ENCODE measurements at regions not wholly inside any gene's neighbourhood (a gene's known extent, or its start where the extent isn't known, plus 50 kb on each side); places are given as distances from the start of the nearest gene placed in this dataset.

DNA sequence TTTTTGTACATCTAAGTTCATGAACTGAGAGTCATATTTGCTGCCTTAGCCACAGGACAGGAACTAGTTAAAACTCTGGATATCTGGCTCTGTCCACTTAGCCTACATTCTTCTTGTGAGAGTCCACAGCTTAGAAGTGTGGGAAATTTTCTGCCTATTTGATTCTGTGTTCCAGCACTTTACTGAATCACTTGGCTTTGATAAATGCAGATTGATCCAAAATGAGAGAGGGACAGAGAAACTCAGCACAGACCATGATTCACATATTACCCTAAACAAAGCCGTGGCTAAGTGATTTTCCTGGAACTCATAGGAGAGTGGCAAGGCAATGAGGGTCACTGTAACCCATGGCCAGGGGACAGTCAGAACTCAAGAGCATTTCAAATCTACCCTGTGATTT, 87.5 kb upstream of the CADPS start:
- no peak overlapping the region for H3K4me3 ChIP-seq (ENCODE audit: low read length in 2 of 2)
- no peaks in the 10 kb centered on the region for H3K9me3 ChIP-seq (ENCODE audit: control insufficient read depth, low read length)
- H3K36me3 ChIP-seq (ENCODE audit: control insufficient read depth in 1 of 2, insufficient read depth in 2 of 2, low read length in 1 of 2): no peaks in the 10 kb centered on the region
- no peaks in the 10 kb centered on the region for H3K4me1 ChIP-seq (ENCODE audit: control insufficient read depth in 1 of 2, insufficient read depth in 2 of 2, low read length in 2 of 2)
- no peaks in the 10 kb centered on the region for H3K27me3 ChIP-seq (ENCODE audit: control insufficient read depth in 1 of 2, insufficient read depth in 2 of 2, low read length in 1 of 2)
- WGBS, 2 donors: 10 to 15% methylated on average over 1 of the region's 1 CpG
- intact Hi-C loops (cut with DNase I): no loop called here
- H3K27ac ChIP-seq (ENCODE audit: low read depth in 1 of 2, low read length in 2 of 2): no peak overlapping the region
- ATAC-seq (ENCODE audit: low FRiP score) (no peak), DNase-seq (no peak)

DNA sequence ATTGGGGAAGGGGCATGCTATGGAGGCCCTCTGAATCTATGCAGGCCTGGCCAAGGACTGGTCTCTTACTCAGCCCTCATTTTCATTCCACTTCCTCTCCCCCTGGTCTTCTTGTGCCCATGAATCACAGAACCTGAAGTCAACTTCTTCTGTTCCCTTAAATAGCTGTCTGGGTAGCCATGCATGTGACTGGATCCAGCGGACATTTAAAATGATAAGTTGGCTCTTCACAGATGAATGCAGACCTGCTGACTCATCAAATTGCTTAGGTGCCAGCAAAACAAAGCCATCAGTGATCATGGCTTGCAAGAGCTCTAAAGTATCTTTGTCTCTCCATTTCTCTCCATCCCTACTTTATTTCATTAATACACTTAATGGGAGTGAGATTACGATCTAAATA, 90.1 kb upstream of the CADPS start:
- Histone ChIP-seq H3K27ac (ENCODE audit: low read depth in 1 of 2, low read length in 2 of 2) (no peak overlapping the region), H3K36me3 (ENCODE audit: control insufficient read depth in 1 of 2, insufficient read depth in 2 of 2, low read length in 1 of 2) (no peaks in the 10 kb centered on the region), H3K4me3 (ENCODE audit: low read length in 2 of 2) (no peak overlapping the region), H3K9me3 (ENCODE audit: control insufficient read depth, low read length) (no peaks in the 10 kb centered on the region), H3K4me1 (ENCODE audit: control insufficient read depth in 1 of 2, insufficient read depth in 2 of 2, low read length in 2 of 2) (no peaks in the 10 kb centered on the region), H3K27me3 (ENCODE audit: control insufficient read depth in 1 of 2, insufficient read depth in 2 of 2, low read length in 1 of 2) (no peaks in the 10 kb centered on the region)
- no peak for ATAC-seq (ENCODE audit: low FRiP score)
- WGBS, 2 donors: 67 to 70% methylated on average over 2 of the region's 2 CpGs
- intact Hi-C loops (cut with DNase I): no loop called here
- DNase-seq: no peak

DNA sequence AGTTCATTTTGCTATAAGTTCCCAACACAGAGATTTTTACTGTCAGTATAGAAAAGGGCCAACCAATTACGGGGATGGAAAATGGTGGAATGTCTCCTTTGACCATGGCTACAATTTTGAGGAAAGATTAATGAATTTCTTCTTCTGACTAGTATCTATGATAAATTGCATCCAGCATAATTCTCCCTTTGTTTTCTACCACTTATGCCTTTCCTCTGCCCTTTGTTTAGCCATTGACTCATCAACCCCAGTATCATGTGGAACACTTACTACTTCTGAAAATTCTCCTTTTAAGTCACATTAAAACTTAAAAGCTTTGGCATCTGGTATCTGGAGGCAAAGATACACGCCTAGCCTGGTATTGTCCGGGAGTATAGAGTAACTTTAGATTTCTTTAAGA, 92.9 kb upstream of the CADPS start:
- Histone ChIP-seq H3K4me3 (ENCODE audit: low read length in 2 of 2) (no peak overlapping the region), H3K4me1 (ENCODE audit: control insufficient read depth in 1 of 2, insufficient read depth in 2 of 2, low read length in 2 of 2) (no peaks in the 10 kb centered on the region), H3K27me3 (ENCODE audit: control insufficient read depth in 1 of 2, insufficient read depth in 2 of 2, low read length in 1 of 2) (no peaks in the 10 kb centered on the region), H3K27ac (ENCODE audit: low read depth in 1 of 2, low read length in 2 of 2) (no peak overlapping the region), H3K9me3 (ENCODE audit: control insufficient read depth, low read length) (no peaks in the 10 kb centered on the region), H3K36me3 (ENCODE audit: control insufficient read depth in 1 of 2, insufficient read depth in 2 of 2, low read length in 1 of 2) (no peaks in the 10 kb centered on the region)
- ATAC-seq (ENCODE audit: low FRiP score) (no peak), DNase-seq (no peak)
- intact Hi-C loops (cut with DNase I): no loop called here
- WGBS, 2 donors: 82% methylated on average over 3 of the region's 3 CpGs

DNA sequence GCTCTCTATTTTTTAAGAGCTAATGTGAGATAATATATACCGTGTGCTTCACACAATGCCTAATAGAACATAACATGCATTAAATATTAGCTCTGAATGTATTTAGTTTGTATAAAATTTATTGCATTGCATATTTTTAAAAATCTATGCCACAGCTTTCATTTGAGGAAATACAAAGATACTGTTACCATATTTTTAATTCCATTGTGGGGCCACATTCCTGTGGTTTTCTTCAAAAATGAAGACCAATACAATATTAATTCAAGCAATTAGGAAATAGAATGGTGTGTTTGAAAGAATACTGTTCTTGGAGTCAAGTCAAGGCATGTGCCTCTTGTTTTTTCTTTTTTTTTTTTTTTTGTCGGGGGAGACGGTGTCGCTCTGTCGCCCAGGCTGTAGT, 95.4 kb upstream of the CADPS start:
- intact Hi-C loops (cut with DNase I): no loop called here
- Histone ChIP-seq H3K4me3 (ENCODE audit: low read length in 2 of 2) (no peak overlapping the region), H3K27me3 (ENCODE audit: control insufficient read depth in 1 of 2, insufficient read depth in 2 of 2, low read length in 1 of 2) (no peaks in the 10 kb centered on the region), H3K27ac (ENCODE audit: low read depth in 1 of 2, low read length in 2 of 2) (no peak overlapping the region), H3K36me3 (ENCODE audit: control insufficient read depth in 1 of 2, insufficient read depth in 2 of 2, low read length in 1 of 2) (no peaks in the 10 kb centered on the region), H3K4me1 (ENCODE audit: control insufficient read depth in 1 of 2, insufficient read depth in 2 of 2, low read length in 2 of 2) (no peaks in the 10 kb centered on the region), H3K9me3 (ENCODE audit: control insufficient read depth, low read length) (no peaks in the 10 kb centered on the region)
- WGBS, 2 donors: 80 to 82% methylated on average over 5 of the region's 5 CpGs
- no peak for ATAC-seq (ENCODE audit: low FRiP score)
- no peak for DNase-seq

DNA sequence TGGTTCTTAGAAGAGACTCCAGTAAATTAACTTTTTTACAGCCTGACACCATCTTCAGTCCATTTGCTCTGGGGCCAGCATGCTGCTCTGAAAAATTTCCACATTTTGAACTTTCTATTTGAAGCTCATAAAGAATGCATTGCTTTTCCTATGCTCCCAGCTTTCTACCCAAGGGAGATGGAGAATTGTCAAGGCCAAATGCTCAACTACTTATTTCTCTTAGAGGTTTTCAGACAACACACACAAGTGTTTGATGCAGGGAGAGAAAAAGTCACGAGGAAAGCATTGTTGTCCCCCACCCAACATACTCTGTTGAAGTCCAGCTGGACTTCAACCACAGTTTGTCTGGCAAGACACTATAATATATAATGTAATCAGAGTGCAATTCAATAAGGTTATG, 100.3 kb upstream of the CADPS start:
- no peaks in the 10 kb centered on the region for H3K36me3 ChIP-seq (ENCODE audit: control insufficient read depth in 1 of 2, insufficient read depth in 2 of 2, low read length in 1 of 2)
- 43 to 54% methylated on average over 1 of the region's 1 CpG for WGBS, 2 donors
- no peak overlapping the region for H3K27ac ChIP-seq (ENCODE audit: low read depth in 1 of 2, low read length in 2 of 2)
- intact Hi-C loops (cut with DNase I): no loop called here
- H3K4me1 ChIP-seq (ENCODE audit: control insufficient read depth in 1 of 2, insufficient read depth in 2 of 2, low read length in 2 of 2): no peaks in the 10 kb centered on the region
- ATAC-seq (ENCODE audit: low FRiP score): no peak
- no peak overlapping the region for H3K4me3 ChIP-seq (ENCODE audit: low read length in 2 of 2)
- no peak for DNase-seq
- H3K27me3 ChIP-seq (ENCODE audit: control insufficient read depth in 1 of 2, insufficient read depth in 2 of 2, low read length in 1 of 2): no peaks in the 10 kb centered on the region
- no peaks in the 10 kb centered on the region for H3K9me3 ChIP-seq (ENCODE audit: control insufficient read depth, low read length)

DNA sequence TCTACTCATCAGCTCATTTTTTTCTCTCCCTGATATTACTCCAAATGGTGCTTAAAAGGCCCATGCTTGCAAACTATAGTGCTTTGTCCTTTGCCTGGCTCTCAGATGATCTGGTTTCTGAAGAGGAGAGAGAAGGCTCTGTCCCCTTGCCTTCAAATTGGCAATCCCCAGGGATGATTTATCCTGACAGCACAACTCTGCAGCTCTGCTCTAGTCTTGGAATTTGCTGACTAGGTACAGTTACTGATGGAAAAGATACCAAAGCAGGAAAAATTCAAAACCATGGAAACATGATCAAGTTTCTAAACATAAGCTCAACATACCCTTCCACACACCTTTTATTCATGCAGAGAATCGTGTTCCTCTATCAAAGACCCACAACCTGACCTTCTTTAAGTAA, 106.7 kb upstream of the CADPS start:
- no peak overlapping the region for H3K4me3 ChIP-seq (ENCODE audit: low read length in 2 of 2)
- intact Hi-C loops (cut with DNase I): no loop called here
- H3K27ac ChIP-seq (ENCODE audit: low read depth in 1 of 2, low read length in 2 of 2): no peak overlapping the region
- H3K9me3 ChIP-seq (ENCODE audit: control insufficient read depth, low read length): no peaks in the 10 kb centered on the region
- peaks cover 0 to 1% of the 10 kb centered on the region in 2 donors for H3K4me1 ChIP-seq (ENCODE audit: control insufficient read depth in 1 of 2, insufficient read depth in 2 of 2, low read length in 2 of 2)
- H3K36me3 ChIP-seq (ENCODE audit: control insufficient read depth in 1 of 2, insufficient read depth in 2 of 2, low read length in 1 of 2): no peaks in the 10 kb centered on the region
- H3K27me3 ChIP-seq (ENCODE audit: control insufficient read depth in 1 of 2, insufficient read depth in 2 of 2, low read length in 1 of 2): no peaks in the 10 kb centered on the region
- WGBS, 2 donors: 0% methylated on average over 1 of the region's 1 CpG
- no peak for ATAC-seq (ENCODE audit: low FRiP score)
- DNase-seq: no peak

DNA sequence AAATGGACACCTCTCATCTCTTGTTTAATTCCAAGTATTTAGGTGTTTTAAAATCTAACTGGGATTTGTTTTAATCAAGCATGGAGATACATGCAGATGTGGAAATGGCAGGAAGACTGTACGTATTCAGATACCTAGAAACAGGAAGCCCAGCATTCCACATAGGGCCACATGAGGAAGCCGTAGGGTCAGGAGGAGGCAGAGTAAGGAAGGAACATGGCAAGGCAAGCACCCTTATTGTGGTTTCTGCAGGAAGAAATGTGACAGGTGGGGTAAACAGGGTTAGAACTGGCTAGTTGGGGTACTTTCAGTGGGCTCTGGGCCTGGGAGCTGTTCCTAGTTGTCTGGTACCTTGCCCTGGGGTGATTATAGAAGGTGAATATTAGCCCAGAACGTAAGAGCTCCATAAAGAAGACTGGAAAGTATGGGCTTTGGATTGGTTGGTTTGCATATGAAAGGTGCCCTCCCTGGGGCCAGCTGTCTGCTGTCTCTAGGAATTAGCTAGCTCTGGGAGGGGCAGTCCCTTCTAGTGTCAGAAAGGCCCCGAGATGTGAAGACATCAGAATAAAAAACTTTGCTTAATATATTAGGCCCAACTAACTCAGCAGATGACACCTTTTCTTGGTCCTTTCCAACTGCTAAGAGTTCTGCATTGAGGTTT, 107.7 kb upstream of the CADPS start:
- ATAC-seq (ENCODE audit: low FRiP score): no peak

DNA sequence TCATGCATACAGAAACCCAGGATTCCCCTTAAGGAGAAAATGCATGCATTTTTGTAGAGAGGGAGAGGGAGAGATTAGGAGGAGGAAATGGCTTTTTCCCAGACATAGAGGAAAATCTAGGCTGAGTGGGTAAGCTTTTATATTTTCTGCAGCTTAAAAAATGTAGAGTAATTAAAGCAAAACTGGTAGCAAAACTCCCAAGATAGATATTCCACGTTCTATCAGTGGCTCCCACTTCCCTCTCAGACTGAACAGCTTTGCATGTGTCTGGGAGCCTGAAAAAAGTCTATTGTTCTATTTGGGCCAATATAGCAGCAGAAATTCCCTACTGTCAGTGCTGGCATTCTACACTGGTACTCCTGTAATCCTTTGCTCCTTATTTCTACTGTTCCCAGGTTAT, 110.8 kb upstream of the CADPS start:
- WGBS, 2 donors: 29 to 32% methylated on average over 1 of the region's 1 CpG
- intact Hi-C loops (cut with DNase I): no loop called here
- ATAC-seq (ENCODE audit: low FRiP score): no peak

More for the DNA sequence above, 107.7 kb upstream of the CADPS start:
- no peak for DNase-seq
- Histone ChIP-seq H3K4me3 (ENCODE audit: low read length in 2 of 2) (no peak overlapping the region), H3K36me3 (ENCODE audit: control insufficient read depth in 1 of 2, insufficient read depth in 2 of 2, low read length in 1 of 2) (no peaks in the 10 kb centered on the region), H3K9me3 (ENCODE audit: control insufficient read depth, low read length) (no peaks in the 10 kb centered on the region), H3K4me1 (ENCODE audit: control insufficient read depth in 1 of 2, insufficient read depth in 2 of 2, low read length in 2 of 2) (peaks cover 0 to 1% of the 10 kb centered on the region in 2 donors), H3K27me3 (ENCODE audit: control insufficient read depth in 1 of 2, insufficient read depth in 2 of 2, low read length in 1 of 2) (peaks cover 0 to 2% of the 10 kb centered on the region in 2 donors), H3K27ac (ENCODE audit: low read depth in 1 of 2, low read length in 2 of 2) (no peak overlapping the region)
- 62% methylated on average over 4 of the region's 4 CpGs for WGBS, 2 donors
- intact Hi-C loops (cut with DNase I): no loop called here

DNA sequence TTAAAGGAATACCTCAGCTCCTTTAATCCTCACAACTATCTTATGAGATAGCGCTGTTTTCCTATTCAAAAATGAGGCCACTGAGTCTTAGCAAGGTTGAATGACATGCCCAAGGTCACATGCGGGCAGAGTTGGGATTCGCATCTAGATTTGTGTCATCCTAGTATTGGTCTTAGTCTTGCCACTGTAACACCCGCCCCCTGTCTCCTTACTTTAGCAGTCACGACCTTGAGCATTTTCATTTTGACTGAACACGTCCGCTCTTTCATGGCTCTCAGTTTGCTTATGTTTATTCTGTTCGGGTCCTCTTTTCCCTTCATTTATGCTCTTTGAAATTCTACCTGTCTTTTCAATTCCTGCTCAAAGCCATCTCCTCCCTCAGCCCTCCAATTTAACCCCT, 112.5 kb upstream of the CADPS start:
- intact Hi-C loops (cut with DNase I): no loop called here
- Histone ChIP-seq H3K27me3 (ENCODE audit: control insufficient read depth in 1 of 2, insufficient read depth in 2 of 2, low read length in 1 of 2) (peaks cover 0 to 2% of the 10 kb centered on the region in 2 donors), H3K9me3 (ENCODE audit: control insufficient read depth, low read length) (peaks cover 2% of the 10 kb centered on the region), H3K36me3 (ENCODE audit: control insufficient read depth in 1 of 2, insufficient read depth in 2 of 2, low read length in 1 of 2) (no peaks in the 10 kb centered on the region), H3K4me3 (ENCODE audit: low read length in 2 of 2) (no peak overlapping the region), H3K27ac (ENCODE audit: low read depth in 1 of 2, low read length in 2 of 2) (no peak overlapping the region), H3K4me1 (ENCODE audit: control insufficient read depth in 1 of 2, insufficient read depth in 2 of 2, low read length in 2 of 2) (no peaks in the 10 kb centered on the region)
- ATAC-seq (ENCODE audit: low FRiP score): no peak
- DNase-seq: no peak
- 85 to 88% methylated on average over 8 of the region's 8 CpGs for WGBS, 2 donors

More for the DNA sequence above, 110.8 kb upstream of the CADPS start:
- no peak for DNase-seq
- Histone ChIP-seq H3K9me3 (ENCODE audit: control insufficient read depth, low read length) (peaks cover 2% of the 10 kb centered on the region), H3K4me1 (ENCODE audit: control insufficient read depth in 1 of 2, insufficient read depth in 2 of 2, low read length in 2 of 2) (peaks cover 0 to 1% of the 10 kb centered on the region in 2 donors), H3K36me3 (ENCODE audit: control insufficient read depth in 1 of 2, insufficient read depth in 2 of 2, low read length in 1 of 2) (no peaks in the 10 kb centered on the region), H3K4me3 (ENCODE audit: low read length in 2 of 2) (no peak overlapping the region), H3K27me3 (ENCODE audit: control insufficient read depth in 1 of 2, insufficient read depth in 2 of 2, low read length in 1 of 2) (peaks cover 0 to 2% of the 10 kb centered on the region in 2 donors), H3K27ac (ENCODE audit: low read depth in 1 of 2, low read length in 2 of 2) (no peak overlapping the region)
